Activated T-cell treated with anti-CD3 and anti-CD28 coated beads, Interleukin-2, amount 50 U/mL, for 4 hours (primary cell): ENCODE measurements at regions not wholly inside any gene's neighbourhood (a gene's known extent, or its start where the extent isn't known, plus 50 kb on each side); places are given as distances from the start of the nearest gene placed in this dataset.
"Not testable (repeated sequence)": the region's sequence is repeated elsewhere in the genome, so short reads cannot be mapped to it uniquely, and the experiment has no call there.

Experiments
- ATAC-seq, 2 donors: fragments of 200-7000 bp; cut with Tn5 transposase; one replicate each; pipeline ENCODE4 v1.10.0; 2021
- DNase-seq: peaks from one replicate; pipeline ENCODE4 v3.0.0-alpha.2; 2020
- H3K27me3 Mint-ChIP-seq: one replicate; pipeline ENCODE4 v1.8.0; 2021; ENCODE audit warnings: low read depth, mixed read lengths
- H3K36me3 Mint-ChIP-seq: one replicate; pipeline ENCODE4 v1.8.0; 2022; ENCODE audit warnings: mixed read lengths; ENCODE audit not compliant: insufficient read depth
- H3K4me1 Mint-ChIP-seq: one replicate; pipeline ENCODE4 v1.8.0; 2021; ENCODE audit warnings: low read depth, mixed read lengths
- H3K4me3 Mint-ChIP-seq: one replicate; pipeline ENCODE4 v1.8.0; 2021; ENCODE audit warnings: mild to moderate bottlenecking, moderate library complexity, mixed read lengths
- H3K9me3 Mint-ChIP-seq: one replicate; pipeline ENCODE4 v1.8.0; 2021; ENCODE audit warnings: mixed read lengths

GRCh38 chr10:57336341-57336740 lies 931.4 kb downstream of the IPMK start:
- no peak for ATAC-seq
- Mint-ChIP-seq H3K4me3 (no peak overlapping the region), H3K27me3 (no peaks in the 10 kb centered on the region), H3K36me3 (no peaks in the 10 kb centered on the region), H3K9me3 (no peaks in the 10 kb centered on the region), H3K4me1 (no peaks in the 10 kb centered on the region)
- DNase-seq = no peak

GRCh38 chr10:57334523-57334922 lies 933.2 kb downstream of the IPMK start:
- ATAC-seq = no peak
- DNase-seq = no peak
- Mint-ChIP-seq H3K27me3 (no peaks in the 10 kb centered on the region), H3K36me3 (no peaks in the 10 kb centered on the region), H3K4me3 (no peak overlapping the region), H3K9me3 (no peaks in the 10 kb centered on the region), H3K4me1 (no peaks in the 10 kb centered on the region)

- H3K4me1 Mint-ChIP-seq = no peaks in the 10 kb centered on the region
- no peaks in the 10 kb centered on the region for H3K36me3 Mint-ChIP-seq
- ATAC-seq = no peak
- H3K27me3 Mint-ChIP-seq = no peaks in the 10 kb centered on the region
- no peaks in the 10 kb centered on the region for H3K9me3 Mint-ChIP-seq
- H3K4me3 Mint-ChIP-seq = no peak overlapping the region
- DNase-seq = no peak
Observed at GRCh38 chr10:57333880-57334279, 933.8 kb downstream of the IPMK start.

- H3K27me3 Mint-ChIP-seq, H3K4me1 Mint-ChIP-seq, H3K9me3 Mint-ChIP-seq, DNase-seq, ATAC-seq, H3K4me3 Mint-ChIP-seq, H3K36me3 Mint-ChIP-seq: not testable (repeated sequence)
Observed at GRCh38 chr10:57321400-57321854, 946.3 kb downstream of the IPMK start.

GRCh38 chr10:57320416-57320815 lies 947.3 kb downstream of the IPMK start:
- DNase-seq (no peak), ATAC-seq (no peak)
- Mint-ChIP-seq H3K4me1 (no peaks in the 10 kb centered on the region), H3K36me3 (no peaks in the 10 kb centered on the region), H3K9me3 (peaks cover 3% of the 10 kb centered on the region), H3K4me3 (no peak overlapping the region), H3K27me3 (no peaks in the 10 kb centered on the region)

- no peaks in the 10 kb centered on the region for H3K9me3 Mint-ChIP-seq
- no peaks in the 10 kb centered on the region for H3K36me3 Mint-ChIP-seq
- no peak for ATAC-seq
- H3K4me3 Mint-ChIP-seq = no peak overlapping the region
- H3K4me1 Mint-ChIP-seq = no peaks in the 10 kb centered on the region
- no peaks in the 10 kb centered on the region for H3K27me3 Mint-ChIP-seq
- DNase-seq = no peak
Observed at GRCh38 chr10:57314046-57314445, 953.0 kb upstream of the ZWINT start.

GRCh38 chr10:57303566-57303965 lies 942.5 kb upstream of the ZWINT start:
- Mint-ChIP-seq H3K9me3 (peaks cover 4% of the 10 kb centered on the region), H3K4me3 (no peak overlapping the region), H3K36me3 (no peaks in the 10 kb centered on the region), H3K27me3 (no peaks in the 10 kb centered on the region), H3K4me1 (no peaks in the 10 kb centered on the region)
- DNase-seq = no peak
- no peak for ATAC-seq

- no peak for DNase-seq
- no peaks in the 10 kb centered on the region for H3K36me3 Mint-ChIP-seq
- H3K4me3 Mint-ChIP-seq = no peak overlapping the region
- H3K27me3 Mint-ChIP-seq = no peaks in the 10 kb centered on the region
- H3K4me1 Mint-ChIP-seq = no peaks in the 10 kb centered on the region
- peaks cover 4% of the 10 kb centered on the region for H3K9me3 Mint-ChIP-seq
- no peak for ATAC-seq
Observed at GRCh38 chr10:57300718-57301117, 939.7 kb upstream of the ZWINT start.

- ATAC-seq (no peak), DNase-seq (no peak)
- Mint-ChIP-seq H3K36me3 (no peaks in the 10 kb centered on the region), H3K9me3 (peaks cover 11% of the 10 kb centered on the region), H3K27me3 (no peaks in the 10 kb centered on the region), H3K4me3 (no peak overlapping the region), H3K4me1 (no peaks in the 10 kb centered on the region)
Observed at GRCh38 chr10:57294698-57295097, 933.6 kb upstream of the ZWINT start.

- ATAC-seq = no peak
- peaks cover 13% of the 10 kb centered on the region for H3K9me3 Mint-ChIP-seq
- no peak overlapping the region for H3K4me3 Mint-ChIP-seq
- H3K36me3 Mint-ChIP-seq = no peaks in the 10 kb centered on the region
- no peaks in the 10 kb centered on the region for H3K27me3 Mint-ChIP-seq
- DNase-seq = no peak
- H3K4me1 Mint-ChIP-seq = no peaks in the 10 kb centered on the region
Observed at GRCh38 chr10:57288754-57289153, 927.7 kb upstream of the ZWINT start.

- Mint-ChIP-seq H3K27me3 (no peaks in the 10 kb centered on the region), H3K4me1 (no peaks in the 10 kb centered on the region), H3K9me3 (peaks cover 10% of the 10 kb centered on the region), H3K4me3 (no peak overlapping the region), H3K36me3 (no peaks in the 10 kb centered on the region)
- no peak for ATAC-seq
- no peak for DNase-seq
Observed at GRCh38 chr10:57262892-57263291, 901.8 kb upstream of the ZWINT start.

GRCh38 chr10:57260175-57260574 lies 899.1 kb upstream of the ZWINT start:
- DNase-seq (no peak), ATAC-seq (no peak)
- Mint-ChIP-seq H3K9me3 (peaks cover 10% of the 10 kb centered on the region), H3K27me3 (no peaks in the 10 kb centered on the region), H3K36me3 (no peaks in the 10 kb centered on the region), H3K4me1 (no peaks in the 10 kb centered on the region), H3K4me3 (no peak overlapping the region)

- Mint-ChIP-seq H3K27me3 (no peaks in the 10 kb centered on the region), H3K4me3 (no peak overlapping the region), H3K4me1 (no peaks in the 10 kb centered on the region), H3K9me3 (peaks cover 5% of the 10 kb centered on the region), H3K36me3 (no peaks in the 10 kb centered on the region)
- DNase-seq = no peak
- ATAC-seq = no peak
Observed at GRCh38 chr10:57249615-57250281, 888.7 kb upstream of the ZWINT start.

GRCh38 chr10:57247271-57247670 lies 886.2 kb upstream of the ZWINT start:
- ATAC-seq = no peak
- no peaks in the 10 kb centered on the region for H3K36me3 Mint-ChIP-seq
- no peak for DNase-seq

GRCh38 chr10:57225920-57226319 lies 864.9 kb upstream of the ZWINT start:
- Mint-ChIP-seq H3K4me3 (no peak overlapping the region), H3K9me3 (peaks cover 29% of the 10 kb centered on the region), H3K36me3 (no peaks in the 10 kb centered on the region), H3K4me1 (no peaks in the 10 kb centered on the region), H3K27me3 (no peaks in the 10 kb centered on the region)
- ATAC-seq = no peak
- DNase-seq = no peak

More at GRCh38 chr10:57247271-57247670, 886.2 kb upstream of the ZWINT start:
- H3K4me3 Mint-ChIP-seq = no peak overlapping the region
- H3K4me1 Mint-ChIP-seq = no peaks in the 10 kb centered on the region
- no peaks in the 10 kb centered on the region for H3K27me3 Mint-ChIP-seq
- H3K9me3 Mint-ChIP-seq = peaks cover 8% of the 10 kb centered on the region
